GM12878 (cell line): ENCODE measurements at regions not wholly inside any gene's neighbourhood (a gene's known extent, or its start where the extent isn't known, plus 50 kb on each side); places are given as distances from the start of the nearest gene placed in this dataset.

ENCODE experiments used
- ATAC-seq: fragments of 200-7000 bp; cut with Tn5 transposase; 3 replicates; pipeline ENCODE4 v1.9.1; 2020; ENCODE audit warnings: mild to moderate bottlenecking, moderate library complexity
- BruUV-seq: library from RNA; stranded (reverse); fragments of 400-500 nt; replicated peaks from 2 replicates; lab custom pipeline; 2021; lab: Mats Ljungman, UMichigan
- CTCF ChIA-PET: fragments of 300-600 bp; sonication (Branson Sonifier 250); formaldehyde crosslinking; extraction: SDS; loops from one replicate; lab custom pipeline; 2021; ENCODE audit warnings: inconsistent platforms; lab: Yijun Ruan, JAX
- POLR2A ChIA-PET: fragments of 350-600 bp; formaldehyde crosslinking; extraction: SDS; loops from one replicate; lab custom pipeline; 2021; ENCODE audit warnings: inconsistent platforms; lab: Charles Lee
- RAD21 ChIA-PET: fragments of 300-600 bp; sonication (Branson Sonifier 250); formaldehyde crosslinking; loops from one replicate; lab custom pipeline; 2023; ENCODE audit warnings: antibody characterized with exemption; ENCODE audit not compliant: unreplicated experiment; lab: Charles Lee
- SMC1A ChIA-PET: fragments of 300-600 bp; sonication (Branson Sonifier 250); formaldehyde crosslinking; loops from one replicate; lab custom pipeline; 2023; ENCODE audit not compliant: unreplicated experiment, uncharacterized antibody; lab: Charles Lee
- DNase-seq: peaks from one replicate; pipeline ENCODE4 v3.0.0-alpha.2; 2011; ENCODE audit warnings: low read depth, low spot score
- FAIRE-seq: peaks from 3 replicates; lab custom pipeline; 2011; peaks lifted over from hg19 to GRCh38; lab: Jason Lieb, UNC
- H2AFZ ChIP-seq: 2 replicates; pipeline ENCODE4 v1.6.0; 2011; ENCODE audit warnings: low read depth, low read length, control low read depth; ENCODE audit not compliant: control insufficient read depth
- H3K27ac ChIP-seq: 2 replicates; pipeline ENCODE4 v1.5.1; 2011; ENCODE audit warnings: control low read depth; ENCODE audit not compliant: control insufficient read depth, insufficient read depth
- H3K27me3 ChIP-seq, 2 experiments: replicated peaks in 1 of 2; 2 replicates each; pipeline versions ENCODE4 v1.6.0 to v1.6.1; 2011; ENCODE audit warnings: low read length in 1 of 2; ENCODE audit not compliant: control insufficient read depth in 2 of 2, insufficient read depth in 2 of 2
- H3K36me3 ChIP-seq, 2 experiments: 2 replicates each; pipeline ENCODE4 v1.5.1; 2011; ENCODE audit warnings: low read length in 1 of 2; ENCODE audit not compliant: control insufficient read depth in 2 of 2, insufficient read depth in 2 of 2
- H3K4me1 ChIP-seq: 2 replicates; pipeline ENCODE4 v1.6.1; 2011; ENCODE audit warnings: mild to moderate bottlenecking, low read length, moderate library complexity, mixed read lengths; ENCODE audit not compliant: control insufficient read depth, insufficient read depth
- H3K4me2 ChIP-seq: 2 replicates; pipeline ENCODE4 v1.6.0; 2011; ENCODE audit warnings: control low read depth; ENCODE audit not compliant: control insufficient read depth, insufficient read depth
- H3K4me3 ChIP-seq: fragments of 200-600 bp; sonication (generic); 2 replicates; pipeline ENCODE4 v1.5.1; 2016
- H3K79me2 ChIP-seq: 2 replicates; pipeline ENCODE4 v1.6.0; 2011; ENCODE audit warnings: low read length; ENCODE audit not compliant: control insufficient read depth, insufficient read depth
- H3K9ac ChIP-seq: 2 replicates; pipeline ENCODE4 v1.8.0; 2011; ENCODE audit warnings: low read length, control low read depth, mixed read lengths; ENCODE audit not compliant: control insufficient read depth, insufficient read depth
- H3K9me3 ChIP-seq: replicated peaks from 3 replicates; pipeline ENCODE4 v1.5.1; 2011; ENCODE audit warnings: mild to moderate bottlenecking, low read length; ENCODE audit not compliant: control insufficient read depth, insufficient read depth
- H4K20me1 ChIP-seq: 2 replicates; pipeline ENCODE4 v1.6.0; 2011; ENCODE audit not compliant: control insufficient read depth, insufficient read depth
- ATF7 ChIP-seq: fragments of 450-650 bp; IDR thresholded peaks from 2 replicates; pipeline ENCODE4 v1.6.1; 2016; ENCODE audit warnings: low read depth, mild to moderate bottlenecking
- CHD4 ChIP-seq: fragments of 200-600 bp; sonication (generic); IDR thresholded peaks from 2 replicates; pipeline ENCODE4 v1.6.1; 2016; ENCODE audit warnings: mild to moderate bottlenecking
- CREM ChIP-seq: IDR thresholded peaks from 2 replicates; pipeline ENCODE4 v1.6.1; 2014; ENCODE audit warnings: antibody characterized with exemption, low read depth
- EED ChIP-seq: sonication (generic); IDR thresholded peaks from 2 replicates; pipeline ENCODE4 v1.6.1; 2016; ENCODE audit warnings: antibody characterized with exemption, low read depth
- ETV6 ChIP-seq, 2 experiments: fragments of 450-650 bp in 1 of 2; IDR thresholded peaks in 1 of 2; conservative IDR thresholded peaks in 1 of 2; 2 replicates each; pipeline ENCODE4 v1.6.1; 2014; ENCODE audit warnings: antibody characterized with exemption in 1 of 2, borderline replicate concordance in 1 of 2, low read depth in 1 of 2, mild to moderate bottlenecking in 1 of 2, moderate library complexity in 1 of 2
- EZH2 ChIP-seq: IDR thresholded peaks from 2 replicates; pipeline ENCODE4 v1.6.1; 2012; ENCODE audit warnings: low read depth, mild to moderate bottlenecking, control low read depth, inconsistent platforms, low read length, borderline replicate concordance; ENCODE audit not compliant: control insufficient read depth
- FOS ChIP-seq: IDR thresholded peaks from 3 replicates; pipeline ENCODE4 v1.6.1; 2011; ENCODE audit warnings: borderline replicate concordance; ENCODE audit not compliant: insufficient read length; ENCODE audit errors: extremely low read depth
- MYB ChIP-seq: fragments of 150-350 bp; IDR thresholded peaks from 2 replicates; pipeline ENCODE4 v1.6.1; 2014; ENCODE audit warnings: mild to moderate bottlenecking, low read depth, low read length, borderline replicate concordance
- RAD21 ChIP-seq: IDR thresholded peaks from 2 replicates; pipeline ENCODE4 v1.6.1; 2011; ENCODE audit warnings: mild to moderate bottlenecking, low read depth, low read length, moderate library complexity; ENCODE audit not compliant: insufficient read depth
- SMAD1 ChIP-seq: fragments of 450-650 bp; IDR thresholded peaks from 2 replicates; pipeline ENCODE4 v1.6.1; 2018; ENCODE audit warnings: mild to moderate bottlenecking, low read depth; ENCODE audit not compliant: partially characterized antibody
- SRF ChIP-seq, 2 experiments: IDR thresholded peaks; 2 replicates each; pipeline ENCODE4 v1.6.1; 2011; ENCODE audit warnings: low read depth in 2 of 2, low read length in 2 of 2, mild to moderate bottlenecking in 1 of 2, moderate library complexity in 1 of 2
- STAT1 ChIP-seq: fragments of 450-650 bp; conservative IDR thresholded peaks from 2 replicates; pipeline ENCODE4 v1.6.1; 2014; ENCODE audit warnings: antibody characterized with exemption, mild to moderate bottlenecking
- ZBTB40 ChIP-seq: fragments of 450-650 bp; IDR thresholded peaks from 2 replicates; pipeline ENCODE4 v1.6.1; 2016; ENCODE audit warnings: mild to moderate bottlenecking, moderate library complexity, borderline replicate concordance
- ZNF384 ChIP-seq: IDR thresholded peaks from 2 replicates; pipeline ENCODE4 v1.6.1; 2012; ENCODE audit warnings: low read depth, mild to moderate bottlenecking, low read length, improper control_type of control experiment, borderline replicate concordance
- WGBS: methylation state at CpG from one replicate; pipeline ENCODE4 v1.1.6; 2016; ENCODE audit warnings: low lambda C conversion rate; ENCODE audit not compliant: insufficient replicate concordance, insufficient coverage; ENCODE audit errors: missing lambda C conversion rate; 5-methylcytosine and 5-hydroxymethylcytosine counted together
- in situ Hi-C: fragments of 300-500 bp; cut with MboI; formaldehyde crosslinking; loops from 9 replicates; pipeline ENCODE4 v1.14.3; 2018; ENCODE audit warnings: mixed read lengths
- intact Hi-C: fragments of 100-400 bp; cut with micrococcal nuclease; formaldehyde crosslinking; loops from one replicate; pipeline ENCODE4 v1.14.2; 2022; ENCODE audit not compliant: unreplicated experiment

- no peak for ATAC-seq
- DNase-seq = no peak
- intact Hi-C loops = no loop called here
- Histone ChIP-seq H3K4me2 (no peak overlapping the region), H3K4me1 (no peaks in the 10 kb centered on the region), H3K4me3 (no peak overlapping the region), H3K9ac (no peak overlapping the region), H3K27me3 (no peaks in the 10 kb centered on the region), H3K9me3 (no peaks in the 10 kb centered on the region), H2AFZ (no peak overlapping the region)
- SMC1A ChIA-PET = no interaction called here
- WGBS = 0% methylated on average over 2 of the region's 2 CpGs
- CTCF ChIA-PET = no interaction called here
- RAD21 ChIA-PET = no interaction called here
- POLR2A ChIA-PET = no interaction called here
- no peak for FAIRE-seq
- TF ChIP-seq MYB (no peak), ETV6 (conservative IDR thresholded peaks at IDR 0.05 in 1 of 2, IDR thresholded peaks at IDR 0.05 in 1 of 2; ENCODE audit: borderline replicate concordance in 1 of 2, low read depth in 1 of 2) (no peak), ATF7 (no peak), RAD21 (no peak), SMAD1 (no peak), CHD4 (no peak)
- TF ChIP-seq, all 136 proteins: peak for 0
- no TSS peak for BruUV-seq
- no peaks in the 10 kb centered on the region for H3K36me3 ChIP-seq
- H4K20me1 ChIP-seq = no peaks in the 10 kb centered on the region
- in situ Hi-C loops = no loop called here
- H3K79me2 ChIP-seq = no peaks in the 10 kb centered on the region
- H3K27ac ChIP-seq = no peak overlapping the region
Measured at GRCh38 chr14:40899435-40899834, 707.2 kb upstream of the LRFN5 start.

- DNase-seq = no peak
- Histone ChIP-seq H3K79me2 (no peaks in the 10 kb centered on the region), H3K9me3 (no peaks in the 10 kb centered on the region), H3K36me3 (no peaks in the 10 kb centered on the region), H3K27me3 (no peaks in the 10 kb centered on the region), H3K4me3 (no peak overlapping the region), H2AFZ (no peak overlapping the region), H3K4me1 (no peaks in the 10 kb centered on the region), H4K20me1 (no peaks in the 10 kb centered on the region), H3K9ac (no peak overlapping the region), H3K4me2 (no peak overlapping the region), H3K27ac (no peak overlapping the region)
- 90% methylated on average over 2 of the region's 2 CpGs for WGBS
- FAIRE-seq = no peak
- no TSS peak for BruUV-seq
- ChIA-PET SMC1A (no interaction called here), CTCF (no interaction called here), RAD21 (no interaction called here), POLR2A (no interaction called here)
- no peak for ATAC-seq
- intact Hi-C loops = no loop called here
- in situ Hi-C loops = no loop called here
- TF ChIP-seq CREM (no peak), SRF (IDR thresholded peaks at IDR 0.05; ENCODE audit: low read depth in 2 of 2, low read length in 2 of 2) (no peak), EED (no peak), FOS (no peak), ZBTB40 (no peak), EZH2 (no peak), ZNF384 (no peak), STAT1 (no peak)
Measured at GRCh38 chr14:40894846-40895245, 711.8 kb upstream of the LRFN5 start.
